ENCODE measurements at regions not wholly inside any gene's neighbourhood (a gene's known extent, or its start where the extent isn't known, plus 50 kb on each side); places are given as distances from the start of the nearest gene placed in this dataset.
"Not testable (repeated sequence)": the region's sequence is repeated elsewhere in the genome, so short reads cannot be mapped to it uniquely, and the experiment has no call there.

DNA sequence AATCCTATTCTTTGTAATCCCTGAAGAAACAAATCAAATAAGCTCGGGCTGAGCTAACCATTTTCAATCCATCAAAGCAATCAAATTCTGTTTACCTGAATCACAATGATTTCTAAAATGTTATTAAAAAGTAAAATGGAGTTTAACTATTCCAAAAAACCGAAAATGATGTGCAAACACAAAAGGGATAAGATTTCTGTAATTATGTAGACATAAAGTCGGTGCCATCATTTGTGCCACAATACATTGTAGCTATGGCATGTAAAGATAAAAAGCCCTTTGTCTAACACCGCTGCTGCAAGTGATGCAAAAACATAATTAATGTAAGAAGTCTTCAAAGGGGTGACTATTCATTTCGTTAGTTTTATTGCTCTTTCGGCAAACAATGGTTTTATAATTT lies 125.1 kb upstream of the FAM204A start:
- no peak for DNase-seq (ENCODE audit: low read depth)

GRCh38 chr10:118465300-118465874 lies 123.3 kb upstream of the FAM204A start:
- DNase-seq (ENCODE audit: low read depth), result no peak

DNA sequence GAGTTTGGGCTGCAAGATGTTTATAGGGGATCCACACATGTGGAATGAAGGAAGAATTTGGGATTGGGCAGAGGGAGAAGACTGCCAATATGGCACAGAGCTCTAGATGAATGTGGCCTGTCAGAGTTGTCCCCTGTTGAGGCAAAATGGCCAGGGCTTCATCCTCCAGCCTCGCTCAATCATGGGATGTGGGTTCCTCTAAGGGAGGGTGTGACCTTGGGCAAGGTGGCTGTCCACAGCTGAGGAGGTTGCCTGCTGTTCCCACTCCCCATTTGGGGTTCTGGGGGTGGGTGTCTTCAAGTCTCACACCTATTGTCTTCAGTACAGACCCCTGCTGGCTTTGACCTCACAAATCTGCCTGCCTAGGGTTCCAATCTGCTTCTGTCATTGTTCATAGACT lies 121.6 kb upstream of the FAM204A start:
- DNase-seq (ENCODE audit: low read depth), result no peak

DNA sequence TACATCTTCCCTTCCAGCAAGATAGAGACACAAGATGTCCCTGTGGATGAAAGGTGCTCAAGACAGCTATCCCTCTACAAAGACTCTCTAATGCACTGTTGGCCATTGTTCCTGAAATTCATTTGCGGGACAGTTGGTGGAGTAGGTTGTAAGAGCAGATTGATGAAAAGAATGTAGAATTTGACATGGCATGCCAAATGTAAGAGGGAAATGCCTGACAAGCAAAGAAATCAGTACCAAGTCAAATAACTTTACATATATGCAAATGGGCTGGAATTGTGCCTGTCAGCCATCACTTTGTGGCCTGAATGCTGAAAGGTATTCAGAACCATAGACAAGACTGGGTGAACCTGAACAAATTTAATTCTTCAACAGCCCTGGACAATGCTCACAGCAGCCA lies 120.3 kb upstream of the FAM204A start:
- DNase-seq (ENCODE audit: low read depth), result no peak

DNA sequence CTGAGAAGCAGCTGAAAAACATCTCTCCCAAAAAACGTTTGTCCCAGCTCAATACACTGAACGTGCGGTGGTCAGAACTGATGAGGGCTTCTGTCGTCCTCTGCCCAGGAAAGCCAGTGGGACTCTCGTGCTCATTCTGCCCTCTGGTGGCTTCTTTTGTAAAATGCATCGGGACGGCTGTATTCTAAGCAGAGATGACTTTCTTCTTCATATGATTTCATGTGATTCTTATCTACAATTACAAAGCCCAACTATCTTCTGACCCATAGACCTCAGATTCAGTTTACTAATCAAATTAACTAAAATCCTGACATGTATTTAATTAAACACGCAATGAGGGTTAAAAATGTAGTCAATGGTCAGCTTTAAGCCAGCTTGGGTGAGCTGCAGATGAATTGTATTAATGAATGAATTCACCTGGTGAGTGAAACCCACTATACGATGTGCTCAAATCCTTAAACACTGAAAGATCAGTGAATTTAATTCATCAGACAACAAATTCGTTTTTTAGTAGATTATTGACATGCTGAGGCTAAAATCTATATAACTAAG lies 117.6 kb upstream of the FAM204A start:
- DNase-seq (ENCODE audit: low read depth), result peak; percentile 39

GRCh38 chr10:118458957-118459641 lies 117.0 kb upstream of the FAM204A start:
- no peak for DNase-seq (ENCODE audit: low read depth)

DNA sequence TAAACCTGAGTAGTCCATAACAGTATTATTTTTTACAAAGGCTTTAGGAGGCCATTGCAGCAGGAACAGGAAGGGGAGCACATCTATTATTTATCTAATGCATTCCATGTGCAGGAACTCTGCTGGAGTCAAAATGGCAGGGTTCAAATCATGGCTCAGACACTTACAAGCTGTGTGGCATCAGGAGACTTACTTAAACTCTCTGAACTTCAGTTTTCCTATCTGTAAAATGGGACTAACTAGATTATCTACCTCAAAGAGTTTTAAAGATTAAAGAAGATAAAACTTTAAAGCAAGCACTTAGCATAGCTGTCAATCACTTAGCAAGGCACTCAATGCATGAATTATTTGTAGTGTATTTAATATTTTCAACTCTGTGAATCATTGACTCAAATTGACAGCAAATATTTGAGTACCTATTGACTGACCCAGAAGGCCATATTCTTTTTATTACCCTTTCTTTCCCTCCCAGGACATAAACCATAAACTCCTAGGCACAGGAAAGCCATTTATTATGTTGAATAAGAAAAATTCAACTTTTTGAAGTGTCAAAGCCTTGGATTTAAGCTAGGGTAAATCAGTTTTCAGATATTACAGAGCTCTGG lies 115.8 kb upstream of the FAM204A start:
- DNase-seq (ENCODE audit: low read depth), result no peak

GRCh38 chr10:118455181-118455695 lies 113.1 kb upstream of the FAM204A start:
- DNase-seq (ENCODE audit: low read depth), result no peak

DNA sequence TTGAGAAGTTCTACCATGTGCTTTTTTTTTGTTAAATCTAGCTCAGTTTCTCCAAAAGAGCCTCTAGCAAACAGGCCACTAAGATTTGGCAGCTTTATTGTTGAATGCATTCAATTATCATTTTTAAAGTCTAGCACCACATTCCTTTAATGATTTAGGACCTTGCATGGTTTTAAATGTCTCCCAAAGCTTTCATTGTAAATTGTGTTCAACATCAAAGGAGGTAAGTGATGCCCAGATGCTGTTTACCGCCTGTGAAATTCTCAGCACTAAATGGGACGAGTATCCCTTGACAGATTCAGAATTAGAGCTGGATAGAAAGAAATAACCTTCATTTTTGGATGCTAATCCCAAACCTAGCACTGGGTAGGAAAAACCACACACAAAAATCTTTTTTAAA lies 112.1 kb upstream of the FAM204A start:
- DNase-seq (ENCODE audit: low read depth), result no peak

DNA sequence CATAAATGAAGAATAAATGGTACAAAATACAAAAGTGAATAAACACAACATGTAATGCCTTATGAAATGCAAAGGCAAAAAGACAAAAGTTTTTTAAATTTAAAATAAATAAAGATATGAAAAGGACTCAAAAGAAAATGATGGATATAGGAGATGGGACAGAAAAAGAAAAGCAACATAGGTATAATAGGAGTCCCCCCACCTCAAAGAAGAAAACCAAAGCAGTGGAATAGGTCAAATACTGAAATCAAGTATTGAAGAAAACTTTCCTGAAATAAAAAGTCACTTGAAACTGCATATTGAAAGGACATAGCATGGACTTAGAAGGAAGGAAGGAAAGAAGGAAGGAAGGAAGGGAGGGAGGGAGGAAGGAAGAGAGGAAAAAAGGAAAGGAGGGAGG lies 110.0 kb upstream of the FAM204A start:
- no peak for DNase-seq (ENCODE audit: low read depth)

- no peak for DNase-seq (ENCODE audit: low read depth)
These were observed 107.4 kb upstream of the FAM204A start for GRCh38 chr10:118449521-118449920.

- no peak for DNase-seq (ENCODE audit: low read depth)
These were observed 106.6 kb upstream of the FAM204A start for GRCh38 chr10:118448744-118449143.

GRCh38 chr10:118447478-118448270 lies 105.5 kb upstream of the FAM204A start:
- DNase-seq (ENCODE audit: low read depth), result peak; percentile 6

DNA sequence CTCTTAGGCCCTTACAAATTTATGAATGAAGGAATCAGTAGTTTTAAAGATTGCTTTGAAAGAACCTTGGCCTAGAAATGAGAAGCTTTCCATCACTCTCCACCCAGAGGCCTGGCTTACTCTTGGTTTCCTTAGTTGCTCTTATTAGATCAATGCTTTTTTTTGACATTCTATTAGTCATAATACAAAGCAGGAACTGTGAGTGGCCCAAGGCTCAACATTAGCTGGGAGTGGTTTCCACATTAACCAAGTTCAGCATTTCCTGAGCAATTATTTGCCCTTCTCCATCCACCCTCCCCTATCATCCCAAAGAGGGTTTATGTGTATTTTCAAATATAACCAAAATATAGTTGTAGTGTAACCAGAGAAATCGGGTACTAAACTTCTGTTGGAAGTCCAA lies 103.4 kb upstream of the FAM204A start:
- DNase-seq (ENCODE audit: low read depth), result no peak

GRCh38 chr10:118444069-118444468 lies 101.9 kb upstream of the FAM204A start:
- DNase-seq (ENCODE audit: low read depth), result no peak

GRCh38 chr10:118442032-118442431 lies 99.9 kb upstream of the FAM204A start:
- DNase-seq (ENCODE audit: low read depth), result no peak

- no peak for DNase-seq (ENCODE audit: low read depth)
These were observed 97.7 kb upstream of the FAM204A start for GRCh38 chr10:118439824-118440223.

- DNase-seq (ENCODE audit: low read depth), result no peak
These were observed 94.6 kb upstream of the FAM204A start for GRCh38 chr10:118436742-118437141.

DNA sequence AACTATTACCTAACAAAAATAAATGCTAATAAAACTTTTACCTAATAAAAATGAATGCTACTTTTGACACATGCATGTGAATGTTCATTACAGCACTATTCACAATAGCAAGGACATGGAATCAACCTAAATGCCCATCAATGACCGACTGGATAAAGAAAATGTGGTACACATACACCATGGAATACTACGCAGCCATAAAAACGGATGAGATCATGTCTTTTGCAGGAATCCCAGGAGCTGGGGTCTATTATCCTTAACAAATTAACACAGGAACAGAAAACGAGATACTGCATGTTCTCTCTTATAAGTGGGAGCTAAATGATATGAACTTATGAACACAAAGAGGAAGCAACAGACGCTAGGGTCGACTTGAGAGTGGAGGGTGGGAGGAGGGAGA lies 88.1 kb upstream of the FAM204A start:
- no peak for DNase-seq (ENCODE audit: low read depth)

GRCh38 chr10:118423800-118424442 lies 81.8 kb upstream of the FAM204A start:
- DNase-seq (ENCODE audit: low read depth), result peak; percentile 47

DNA sequence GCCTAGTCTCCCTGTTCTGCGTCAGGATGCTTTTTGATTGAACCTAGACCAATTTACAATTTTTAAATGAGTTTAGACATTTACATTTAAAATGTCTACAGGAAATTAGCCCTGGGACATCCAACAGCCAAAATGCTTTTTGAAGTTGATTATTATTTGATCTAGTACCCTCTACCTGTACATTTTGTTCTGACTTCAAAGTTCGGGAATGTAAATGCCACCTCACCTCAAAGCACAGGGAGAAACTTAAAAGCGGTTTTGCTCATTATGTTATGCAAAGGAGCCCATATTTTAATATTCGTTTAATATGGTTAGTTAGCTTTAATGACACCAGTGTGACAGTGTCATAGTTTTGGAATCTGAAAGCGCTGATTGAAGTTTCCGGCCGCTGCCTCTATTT lies 80.1 kb upstream of the FAM204A start:
- no peak for DNase-seq (ENCODE audit: low read depth)

GRCh38 chr10:118420049-118420448 lies 77.9 kb upstream of the FAM204A start:
- not testable (repeated sequence) for DNase-seq (ENCODE audit: low read depth)
